ENCODE measurements at regions not wholly inside any gene's neighbourhood (a gene's known extent, or its start where the extent isn't known, plus 50 kb on each side); places are given as distances from the start of the nearest gene placed in this dataset.

- DNase-seq: no peak
These were observed 360.9 kb upstream of the CBLB start for GRCh38 chr3:106229495-106230278.

- DNase-seq: no peak
These were observed 362.3 kb upstream of the CBLB start for GRCh38 chr3:106231086-106231485.

DNA sequence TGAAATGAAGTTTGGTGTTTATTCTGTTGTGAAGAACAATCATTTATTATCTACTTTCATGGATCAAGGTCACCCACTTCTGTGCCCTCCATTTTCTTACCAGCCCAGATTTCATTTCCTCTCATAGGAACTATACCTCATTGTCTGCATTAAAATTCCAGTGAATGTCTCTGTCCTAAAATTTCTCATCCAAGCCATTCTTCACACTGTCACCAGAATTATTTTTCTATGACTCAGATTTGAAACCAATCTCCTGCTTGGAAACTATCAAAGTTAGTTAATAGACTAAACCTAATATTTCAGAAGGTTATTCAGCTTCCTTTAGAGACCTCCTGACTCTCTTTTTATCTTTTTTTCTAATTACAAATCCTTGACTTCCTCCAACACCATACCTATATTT is 364.1 kb upstream of the CBLB start:
- no peak for DNase-seq

DNA sequence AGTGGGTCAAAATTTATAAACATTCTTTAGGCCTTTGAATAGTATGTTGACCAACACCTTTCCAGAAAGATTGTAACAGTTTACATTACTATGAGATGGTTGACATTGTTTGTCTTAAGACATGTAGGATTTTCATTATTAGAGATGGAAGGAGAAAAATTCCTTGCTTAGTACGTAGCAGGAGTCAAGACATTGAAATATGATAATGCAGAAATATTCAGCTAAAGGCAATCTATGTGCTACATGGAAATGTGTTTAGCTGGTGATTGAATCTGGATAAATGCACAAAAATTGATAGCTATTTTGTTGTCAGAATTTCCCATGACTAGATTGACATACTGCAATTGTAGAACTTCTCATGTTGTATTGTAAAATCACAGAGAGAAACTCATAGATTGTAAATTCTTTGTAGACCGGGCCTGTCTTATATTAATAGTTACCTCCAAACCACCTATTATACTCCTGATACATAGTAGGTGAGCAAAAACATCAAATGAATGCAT is 370.4 kb upstream of the CBLB start:
- no peak for DNase-seq

DNA sequence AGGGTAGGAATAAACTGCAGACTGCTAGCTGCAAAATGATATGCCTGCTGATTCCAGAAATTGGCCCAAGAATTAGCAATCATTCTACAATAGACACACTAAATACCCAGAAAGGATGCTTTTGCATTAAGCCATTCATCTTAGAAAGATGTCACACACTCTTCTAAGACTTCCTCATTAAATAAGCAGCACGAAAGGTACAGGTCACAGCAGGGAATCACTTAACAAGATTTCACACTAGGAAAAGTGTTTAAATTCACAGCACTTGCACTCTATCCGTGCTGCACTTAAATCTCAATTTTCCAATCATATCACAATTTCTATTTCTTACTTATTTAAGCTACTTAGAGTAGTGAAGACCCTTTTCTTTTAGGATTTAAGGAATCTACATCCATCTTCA is 372.8 kb upstream of the CBLB start:
- no peak for DNase-seq

DNA sequence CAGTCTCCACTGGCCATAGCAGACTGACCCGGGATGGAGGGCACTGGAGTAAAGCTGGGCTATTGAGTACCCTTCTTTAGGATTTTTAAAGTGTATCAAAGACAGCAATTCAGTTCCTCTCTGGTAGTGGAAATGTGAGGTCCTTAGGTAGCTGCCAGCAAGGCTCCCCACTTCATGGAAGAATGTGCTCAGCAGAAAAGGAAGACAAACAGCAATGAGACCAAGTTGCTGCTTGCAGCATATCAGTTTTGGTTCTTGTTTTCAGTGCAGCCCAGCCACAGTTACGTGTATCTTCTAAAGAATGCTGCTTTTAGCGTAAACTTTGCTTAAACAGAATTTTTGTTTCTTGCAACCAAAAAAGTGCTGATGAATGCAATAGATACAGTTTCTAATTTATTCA is 374.0 kb upstream of the CBLB start:
- no peak for DNase-seq

DNA sequence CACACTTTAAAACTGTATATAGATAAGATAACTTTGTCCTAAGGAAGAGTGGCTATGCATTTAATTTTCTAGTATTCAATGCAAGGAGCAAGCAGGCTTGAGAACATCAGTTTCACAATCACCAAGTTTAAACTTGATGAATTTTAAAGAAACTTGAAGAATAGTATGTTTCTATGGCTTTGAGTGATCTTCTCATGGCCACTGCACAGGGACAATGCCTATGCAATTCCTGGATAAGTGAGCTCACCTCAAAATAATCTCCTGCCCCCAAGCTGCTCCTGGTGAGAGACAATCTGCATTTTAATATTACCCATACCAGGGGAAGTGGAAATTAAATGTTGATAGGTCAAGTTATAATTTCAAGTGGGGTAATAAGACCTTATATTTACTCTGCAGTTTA is 376.6 kb upstream of the CBLB start:
- no peak for DNase-seq

- no peak for DNase-seq
These were observed 379.3 kb upstream of the CBLB start for GRCh38 chr3:106247902-106248684.

DNA sequence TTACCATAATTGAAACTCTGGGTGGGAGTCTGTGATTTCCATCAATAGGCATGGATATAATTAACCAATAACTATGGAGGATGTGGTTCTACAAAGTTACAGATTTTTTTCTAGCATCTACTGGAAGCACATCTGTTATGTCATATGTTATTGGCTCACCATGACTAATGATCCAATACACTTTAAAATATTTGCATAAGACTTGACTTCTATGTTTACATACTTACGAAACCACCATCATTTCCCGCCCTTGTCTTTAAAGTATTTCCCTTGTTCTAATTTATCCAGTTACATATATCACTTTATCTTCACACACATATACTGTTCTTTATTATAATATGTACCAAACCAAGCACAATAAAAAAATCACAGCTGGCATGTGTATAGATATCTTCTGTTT is 380.3 kb upstream of the CBLB start:
- DNase-seq: no peak

DNA sequence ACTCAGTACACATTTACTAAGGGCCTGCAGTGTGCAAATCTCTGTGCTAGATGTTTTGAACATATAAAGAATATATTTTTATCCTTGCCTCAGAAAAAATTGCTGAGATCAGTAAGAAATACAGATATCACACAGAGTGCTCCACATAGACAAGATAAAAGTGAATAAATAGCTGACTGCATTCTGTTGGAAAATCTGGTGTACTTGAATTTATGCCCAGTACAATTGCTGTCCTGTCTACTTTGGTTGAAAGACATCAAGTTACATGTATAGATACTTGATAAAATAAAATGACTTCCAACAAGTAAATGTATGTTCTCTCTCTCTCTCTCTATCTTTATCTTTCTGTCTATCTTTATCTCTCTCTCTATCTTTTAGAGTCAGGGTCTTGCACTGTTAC is 381.2 kb upstream of the CBLB start:
- DNase-seq: no peak

DNA sequence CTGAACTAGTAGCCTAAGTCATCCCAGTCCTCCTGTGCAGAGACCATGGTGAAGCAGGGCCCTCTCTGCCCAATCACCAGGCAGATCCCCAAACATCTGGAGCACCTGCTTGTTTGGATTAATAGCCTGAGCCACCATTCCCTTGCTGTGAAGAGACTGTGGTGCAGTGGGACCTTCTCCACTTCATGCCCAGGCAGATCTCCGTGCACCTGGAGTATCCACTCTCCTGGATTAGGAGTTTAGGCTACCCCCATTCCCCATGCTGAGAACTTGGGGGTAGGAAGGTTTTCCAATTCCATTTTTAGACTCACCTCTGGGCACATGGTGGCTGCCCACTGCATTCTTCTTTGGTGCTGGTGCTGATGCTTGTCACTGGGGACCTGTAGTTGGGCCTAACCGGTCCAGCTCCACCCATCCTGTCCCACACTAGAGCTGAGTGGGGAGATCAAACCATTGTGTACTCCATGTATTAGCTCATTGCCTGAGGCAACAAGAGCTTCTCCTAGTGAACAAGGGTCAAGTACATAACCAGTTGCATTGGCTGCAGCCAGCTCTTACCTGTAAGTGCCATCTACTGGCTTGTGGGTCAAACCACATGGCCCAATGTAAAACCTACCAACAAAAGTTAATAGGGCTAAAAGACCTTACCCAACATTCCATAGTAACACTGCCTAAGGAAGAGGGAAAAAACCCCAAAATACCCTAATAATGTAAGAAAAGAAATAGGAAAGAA is 382.5 kb upstream of the CBLB start:
- DNase-seq: no peak

- no peak for DNase-seq
These were observed 387.0 kb upstream of the CBLB start for GRCh38 chr3:106255870-106256248.

DNA sequence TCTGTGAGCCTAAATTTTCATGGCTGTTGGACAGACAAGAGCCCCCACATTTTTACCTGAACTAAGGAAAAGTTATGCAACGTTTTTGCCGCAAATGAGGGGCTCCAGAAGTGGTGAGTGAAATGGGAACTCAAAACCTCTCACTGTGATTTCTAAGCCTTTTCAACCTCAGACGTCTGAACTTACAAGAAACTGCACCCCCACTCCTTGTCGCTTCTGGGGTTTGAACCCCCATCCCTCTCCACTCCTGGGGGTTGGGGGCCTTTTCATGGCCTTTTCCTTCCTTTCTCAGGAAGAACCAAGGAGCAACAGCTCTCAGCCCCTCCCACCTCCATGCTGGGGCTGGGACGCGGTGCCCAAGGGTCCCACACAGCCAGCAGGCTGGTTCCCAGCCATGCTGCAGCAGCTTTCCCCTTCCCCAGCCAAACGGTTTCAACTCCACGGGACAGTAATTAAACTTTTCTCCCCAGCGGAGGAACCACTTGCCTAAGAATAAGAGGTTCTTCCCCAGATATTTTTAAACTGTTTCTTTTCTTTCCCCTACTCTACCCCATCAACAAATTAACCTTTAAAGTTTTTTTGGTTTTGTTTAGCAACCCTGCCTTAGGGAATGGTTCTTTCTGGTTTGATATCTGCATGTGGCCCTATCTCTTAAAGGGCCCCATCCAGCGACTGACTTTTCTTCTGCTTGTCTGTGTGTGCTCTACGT is 387.6 kb upstream of the CBLB start:
- DNase-seq: no peak

DNA sequence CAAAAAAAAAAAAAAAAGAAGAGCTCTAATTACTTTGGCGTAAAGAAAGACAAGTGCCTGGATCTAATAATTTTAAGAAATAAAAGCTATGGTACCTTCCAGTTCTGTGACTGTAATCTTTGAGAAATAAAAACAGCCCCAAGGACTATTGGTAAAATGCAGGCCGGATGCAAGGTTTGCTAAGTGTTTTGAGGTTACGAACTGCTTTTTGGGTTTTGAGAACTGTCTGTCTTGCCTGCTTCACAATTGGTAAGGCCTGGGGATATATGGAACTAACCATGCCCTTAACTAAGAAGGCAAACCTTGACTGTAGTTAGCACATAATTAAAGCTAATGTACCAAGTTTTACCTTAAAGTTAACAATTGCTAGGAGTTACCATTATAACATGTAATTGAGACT is 388.4 kb upstream of the CBLB start:
- no peak for DNase-seq

- no peak for DNase-seq
These were observed 392.6 kb upstream of the CBLB start for GRCh38 chr3:106261396-106261795.

DNA sequence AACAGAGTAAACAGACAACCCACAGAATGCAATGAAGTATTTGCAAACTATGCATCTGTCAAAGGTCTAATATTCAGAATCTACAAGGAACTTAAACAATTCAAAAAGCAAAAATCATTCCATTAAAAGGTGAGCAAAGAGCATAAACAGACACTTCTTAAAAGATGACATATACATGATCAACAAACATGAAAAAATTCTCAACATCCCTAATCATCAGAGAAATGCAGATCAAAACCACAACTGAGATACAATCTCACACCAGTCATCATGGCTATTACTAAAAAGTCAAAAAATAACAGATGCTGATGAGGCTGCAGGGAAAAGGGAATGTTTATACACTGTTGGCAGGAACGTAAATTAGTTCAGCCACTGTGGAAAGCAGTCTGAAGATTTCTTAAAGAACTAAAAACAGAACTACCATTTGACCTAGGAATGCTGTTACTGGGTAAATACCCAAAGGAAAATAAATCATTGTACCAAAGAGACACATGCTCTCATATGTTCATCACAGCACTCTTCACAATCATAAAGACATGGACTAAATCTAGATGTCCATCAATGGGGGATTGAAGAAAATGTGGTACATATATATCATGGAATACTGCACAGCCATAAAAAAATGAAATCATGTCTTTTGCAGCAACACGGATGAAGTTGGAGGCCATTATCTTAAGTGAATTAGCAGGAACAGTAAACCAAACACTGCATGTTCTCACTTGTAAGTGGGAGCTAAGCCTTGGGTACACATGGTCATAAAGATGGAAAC is 393.3 kb upstream of the CBLB start:
- DNase-seq: no peak

- no peak for DNase-seq
These were observed 394.2 kb upstream of the CBLB start for GRCh38 chr3:106263011-106263410.

GRCh38 chr3:106263546-106263945 is 394.7 kb upstream of the CBLB start:
- DNase-seq: no peak

DNA sequence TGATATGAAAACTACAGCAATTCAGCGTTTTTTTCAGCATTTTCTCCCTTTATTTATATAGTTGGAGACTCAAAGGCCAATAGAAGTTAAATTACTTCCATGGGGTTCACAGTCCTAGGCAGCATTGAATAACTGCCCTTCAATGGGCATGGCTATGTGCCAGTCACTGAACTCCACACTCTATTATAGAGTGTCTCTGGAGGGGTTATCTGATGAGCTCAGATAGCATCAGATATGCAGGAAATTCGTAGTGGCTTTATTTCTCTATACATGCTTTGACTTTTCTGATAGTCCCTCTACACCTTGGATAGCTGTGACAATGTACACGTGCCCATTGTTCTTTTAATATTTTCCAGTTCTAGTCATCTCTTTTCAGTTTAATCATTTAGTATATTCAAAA is 396.9 kb upstream of the CBLB start:
- DNase-seq: no peak

DNA sequence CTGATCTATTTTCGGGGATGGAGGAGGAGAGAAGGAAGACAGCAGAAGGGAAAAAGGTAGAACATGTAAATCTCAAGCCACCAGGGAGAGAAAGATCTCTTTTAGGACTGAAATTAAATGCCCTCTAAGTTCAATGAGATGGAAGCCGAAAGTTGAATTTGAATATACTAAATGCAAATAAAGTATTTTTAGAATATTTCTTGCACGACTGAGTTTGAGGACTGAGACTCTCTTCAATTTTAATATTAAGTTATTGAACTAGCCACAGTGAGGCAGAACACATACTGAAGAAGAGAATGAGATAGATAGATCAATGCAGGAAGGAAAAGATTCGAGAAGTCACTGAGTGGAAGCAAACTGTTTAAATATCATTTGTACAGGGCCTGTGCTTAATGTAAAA is 399.9 kb upstream of the CBLB start:
- DNase-seq: no peak

DNA sequence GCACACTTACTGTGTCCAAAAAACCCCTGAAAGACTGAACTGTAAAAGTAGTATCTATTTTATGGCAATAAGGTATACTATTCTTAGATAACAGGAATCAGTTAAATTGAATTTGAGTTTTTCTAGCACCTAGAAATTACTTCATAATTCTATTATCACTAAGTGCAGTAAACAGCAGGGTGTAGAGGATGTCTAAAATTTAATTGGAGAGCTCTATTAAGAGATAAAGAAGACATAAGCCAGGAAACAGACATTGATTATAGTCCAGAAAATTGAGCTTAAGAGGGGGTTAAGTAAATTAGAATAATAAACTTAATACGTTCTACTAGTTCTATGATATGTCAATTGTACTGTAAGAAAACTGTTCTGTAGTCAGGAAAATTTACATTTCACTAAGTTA is 403.5 kb upstream of the CBLB start:
- DNase-seq: no peak

DNA sequence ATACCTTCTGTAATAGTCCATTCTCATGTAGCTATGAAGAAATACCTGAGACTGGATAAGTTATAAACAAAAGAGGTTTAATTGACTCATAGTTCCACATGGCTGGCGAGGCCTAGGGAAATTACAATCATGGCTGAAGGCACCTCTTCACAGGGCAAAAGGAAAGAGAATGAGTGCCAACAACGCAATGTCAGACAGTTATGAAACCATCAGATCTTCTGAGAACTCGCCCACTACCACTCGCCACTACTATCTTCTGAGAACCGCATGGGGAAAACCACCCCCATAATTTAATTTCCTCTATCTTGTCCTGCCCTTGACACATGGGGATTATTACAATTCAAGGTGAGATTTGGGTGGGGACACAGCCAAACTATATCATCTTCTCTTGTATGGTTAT is 406.8 kb upstream of the CBLB start:
- no peak for DNase-seq

Measured in activated effector memory CD4-positive, alpha-beta T cell treated with anti-CD3 and anti-CD28 coated beads, Interleukin-2, amount 50 U/mL, for 16 hours (primary cell).